ENCODE measurements at regions not wholly inside any gene's neighbourhood (a gene's known extent, or its start where the extent isn't known, plus 50 kb on each side); places are given as distances from the start of the nearest gene placed in this dataset.

DNA sequence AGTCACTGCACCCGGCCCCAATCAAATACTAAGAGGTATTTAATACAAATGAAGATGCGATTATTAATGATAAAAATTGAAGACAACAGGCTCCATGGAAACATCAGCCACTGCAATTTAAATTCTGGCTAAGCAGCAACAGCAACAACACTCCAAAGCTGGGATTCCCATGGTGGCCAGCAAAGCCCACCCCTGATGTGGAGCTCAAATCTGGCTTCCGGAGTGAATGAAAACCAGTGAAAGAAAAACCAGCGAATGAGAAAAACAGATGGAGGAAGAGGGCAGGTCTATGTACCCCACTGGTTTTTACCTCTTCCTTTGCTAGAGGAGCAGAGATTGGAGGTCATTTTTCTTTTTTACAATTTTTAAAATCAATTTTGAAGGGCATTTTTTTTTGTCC is 135.9 kb upstream of the PDE10A start:
- Histone ChIP-seq H3K9ac (ENCODE audit: insufficient read depth in 1 of 2, low read length in 2 of 2) (no peak overlapping the region), H3K36me3 (ENCODE audit: control insufficient read depth in 4 of 4, insufficient read depth in 4 of 4, low read length in 4 of 4) (no peaks in the 10 kb centered on the region), H3K4me3 (no peak overlapping the region), H3K27ac (ENCODE audit: low read depth in 1 of 2, low read length in 1 of 2) (no peak overlapping the region), H3K27me3 (ENCODE audit: control insufficient read depth in 3 of 3, insufficient read depth in 3 of 3, low read length in 2 of 3) (peaks cover 0 to 9% (median 0%) of the 10 kb centered on the region in 3 donors), H3K4me1 (ENCODE audit: control insufficient read depth in 5 of 5, insufficient read depth in 5 of 5, low read length in 5 of 5) (peaks cover 0 to 2% (median 0%) of the 10 kb centered on the region in 5 donors), H3K9me3 (ENCODE audit: control insufficient read depth in 4 of 4, insufficient read depth in 3 of 4, low read length in 3 of 4) (peaks cover 0 to 4% (median 0%) of the 10 kb centered on the region in 4 donors)
- no peak for DNase-seq
- TF ChIP-seq, protein P1, sequence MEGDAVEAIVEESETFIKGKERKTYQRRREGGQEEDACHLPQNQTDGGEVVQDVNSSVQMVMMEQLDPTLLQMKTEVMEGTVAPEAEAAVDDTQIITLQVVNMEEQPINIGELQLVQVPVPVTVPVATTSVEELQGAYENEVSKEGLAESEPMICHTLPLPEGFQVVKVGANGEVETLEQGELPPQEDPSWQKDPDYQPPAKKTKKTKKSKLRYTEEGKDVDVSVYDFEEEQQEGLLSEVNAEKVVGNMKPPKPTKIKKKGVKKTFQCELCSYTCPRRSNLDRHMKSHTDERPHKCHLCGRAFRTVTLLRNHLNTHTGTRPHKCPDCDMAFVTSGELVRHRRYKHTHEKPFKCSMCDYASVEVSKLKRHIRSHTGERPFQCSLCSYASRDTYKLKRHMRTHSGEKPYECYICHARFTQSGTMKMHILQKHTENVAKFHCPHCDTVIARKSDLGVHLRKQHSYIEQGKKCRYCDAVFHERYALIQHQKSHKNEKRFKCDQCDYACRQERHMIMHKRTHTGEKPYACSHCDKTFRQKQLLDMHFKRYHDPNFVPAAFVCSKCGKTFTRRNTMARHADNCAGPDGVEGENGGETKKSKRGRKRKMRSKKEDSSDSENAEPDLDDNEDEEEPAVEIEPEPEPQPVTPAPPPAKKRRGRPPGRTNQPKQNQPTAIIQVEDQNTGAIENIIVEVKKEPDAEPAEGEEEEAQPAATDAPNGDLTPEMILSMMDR (IDR thresholded peaks at IDR 0.05; ENCODE audit: control extremely low read depth, extremely low read depth): no peak
- ATAC-seq (ENCODE audit: insufficient read depth, low FRiP score): no peak
- 94 to 95% methylated on average over 4 of the region's 4 CpGs for WGBS, 2 donors

DNA sequence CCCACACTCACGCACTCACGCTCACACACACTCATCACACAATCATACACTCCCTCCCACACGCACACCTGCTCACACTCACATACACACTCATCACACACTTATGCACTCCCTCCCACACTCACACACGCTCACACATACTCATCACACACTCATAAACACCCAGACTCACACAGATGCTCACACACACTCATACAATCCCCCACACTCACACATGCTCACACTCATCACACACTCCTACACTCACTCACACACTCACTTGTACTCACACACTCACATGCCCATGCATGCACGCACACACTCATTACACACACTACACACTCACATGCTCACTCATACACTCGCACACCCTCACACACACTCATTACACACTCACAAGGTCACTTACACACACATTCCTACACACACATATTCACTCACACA is 131.1 kb upstream of the PDE10A start:
- DNase-seq: no peak
- H3K9me3 ChIP-seq (ENCODE audit: control insufficient read depth in 4 of 4, insufficient read depth in 3 of 4, low read length in 3 of 4): peaks cover 0 to 4% (median 0%) of the 10 kb centered on the region in 4 donors
- no peak overlapping the region for H3K27ac ChIP-seq (ENCODE audit: low read depth in 1 of 2, low read length in 1 of 2)
- no peaks in the 10 kb centered on the region for H3K4me1 ChIP-seq (ENCODE audit: control insufficient read depth in 5 of 5, insufficient read depth in 5 of 5, low read length in 5 of 5)
- H3K4me3 ChIP-seq: no peak overlapping the region
- H3K9ac ChIP-seq (ENCODE audit: insufficient read depth in 1 of 2, low read length in 2 of 2): no peak overlapping the region
- H3K36me3 ChIP-seq (ENCODE audit: control insufficient read depth in 4 of 4, insufficient read depth in 4 of 4, low read length in 4 of 4): no peaks in the 10 kb centered on the region
- no peak for ATAC-seq (ENCODE audit: insufficient read depth, low FRiP score)
- WGBS, 2 donors: 91 to 97% methylated on average over 6 of the region's 6 CpGs
- TF ChIP-seq, protein P1 (IDR thresholded peaks at IDR 0.05; ENCODE audit: control extremely low read depth, extremely low read depth): no peak
- no peaks in the 10 kb centered on the region for H3K27me3 ChIP-seq (ENCODE audit: control insufficient read depth in 3 of 3, insufficient read depth in 3 of 3, low read length in 2 of 3)

DNA sequence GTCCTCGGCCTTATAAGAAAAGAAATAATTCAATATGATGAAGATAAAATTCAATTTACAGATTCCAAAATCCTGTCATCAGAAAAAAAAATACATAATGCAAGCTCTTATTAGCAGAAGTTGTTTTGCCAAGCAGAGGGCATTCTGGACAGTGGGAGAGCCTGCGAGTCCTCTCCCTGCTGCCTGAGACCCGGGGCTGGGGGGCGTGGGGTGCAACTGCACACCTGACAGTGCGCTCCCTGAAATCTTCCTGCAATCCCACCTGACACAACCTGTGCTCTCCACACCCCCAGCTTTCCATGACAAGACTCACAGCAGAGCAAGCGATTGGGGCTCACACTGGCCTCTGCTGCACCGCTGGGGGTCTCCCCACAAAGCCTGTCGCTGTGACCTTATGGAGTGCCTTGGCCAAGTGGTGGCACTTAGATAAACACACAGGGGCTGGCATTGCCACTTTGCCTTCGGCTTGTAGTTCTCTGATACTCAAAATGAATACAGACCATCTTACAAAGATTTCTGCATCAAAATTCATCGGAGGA is 130.3 kb upstream of the PDE10A start:
- peaks cover 0 to 3% (median 0%) of the 10 kb centered on the region in 4 donors for H3K9me3 ChIP-seq (ENCODE audit: control insufficient read depth in 4 of 4, insufficient read depth in 3 of 4, low read length in 3 of 4)
- no peak for ATAC-seq (ENCODE audit: insufficient read depth, low FRiP score)
- no peak for DNase-seq
- H3K27me3 ChIP-seq (ENCODE audit: control insufficient read depth in 3 of 3, insufficient read depth in 3 of 3, low read length in 2 of 3): no peaks in the 10 kb centered on the region
- no peak overlapping the region for H3K27ac ChIP-seq (ENCODE audit: low read depth in 1 of 2, low read length in 1 of 2)
- H3K4me3 ChIP-seq: no peak overlapping the region
- TF ChIP-seq, protein P1 (IDR thresholded peaks at IDR 0.05; ENCODE audit: control extremely low read depth, extremely low read depth): no peak
- 91 to 95% methylated on average over 10 of the region's 10 CpGs for WGBS, 2 donors
- H3K36me3 ChIP-seq (ENCODE audit: control insufficient read depth in 4 of 4, insufficient read depth in 4 of 4, low read length in 4 of 4): no peaks in the 10 kb centered on the region
- H3K4me1 ChIP-seq (ENCODE audit: control insufficient read depth in 5 of 5, insufficient read depth in 5 of 5, low read length in 5 of 5): no peaks in the 10 kb centered on the region
- no peak overlapping the region for H3K9ac ChIP-seq (ENCODE audit: insufficient read depth in 1 of 2, low read length in 2 of 2)
